HepG2 (cell line): ENCODE measurements at regions not wholly inside any gene's neighbourhood (a gene's known extent, or its start where the extent isn't known, plus 50 kb on each side); places are given as distances from the start of the nearest gene placed in this dataset.

Experiments used
- BRCA1 ChIP-seq: sonication (generic); formaldehyde crosslinking; IDR thresholded peaks from 2 replicates; pipeline ENCODE4 v1.4.0; 2020; ENCODE audit warnings: missing genetic modification reagents
- KLF15 ChIP-seq: sonication (generic); formaldehyde crosslinking; IDR thresholded peaks from 2 replicates; pipeline ENCODE4 v1.8.1; 2023; ENCODE audit warnings: borderline replicate concordance, mild to moderate bottlenecking, inconsistent platforms, missing genetic modification reagents, mixed read lengths
- MBD4 ChIP-seq: IDR thresholded peaks from 2 replicates; pipeline ENCODE4 v1.6.1; 2012; ENCODE audit warnings: low read length, inconsistent platforms, borderline replicate concordance
- ZNF121 ChIP-seq: sonication (generic); formaldehyde crosslinking; IDR thresholded peaks from 2 replicates; pipeline ENCODE4 v1.5.0; 2020; ENCODE audit warnings: mild to moderate bottlenecking, missing genetic modification reagents
- ZNF317 ChIP-seq: sonication (generic); formaldehyde crosslinking; IDR thresholded peaks from 2 replicates; pipeline ENCODE4 v1.5.0; 2020; ENCODE audit warnings: mild to moderate bottlenecking, missing genetic modification reagents
- TF ChIP-seq, protein P1 (sequence below): sonication (generic); formaldehyde crosslinking; IDR thresholded peaks from 2 replicates; pipeline ENCODE4 v1.8.0; 2022; ENCODE audit warnings: missing genetic modification reagents, mild to moderate bottlenecking, inconsistent platforms, borderline replicate concordance
- TF ChIP-seq, protein P2 (sequence below): sonication (generic); formaldehyde crosslinking; IDR thresholded peaks from 2 replicates; pipeline ENCODE4 v1.8.0; 2022; ENCODE audit warnings: missing genetic modification reagents, mild to moderate bottlenecking, moderate library complexity, borderline replicate concordance
- TF ChIP-seq, protein P3 (sequence below): sonication (generic); formaldehyde crosslinking; conservative IDR thresholded peaks from 2 replicates; pipeline ENCODE4 v1.8.0; 2022; ENCODE audit warnings: low read depth, missing genetic modification reagents
- TF ChIP-seq, protein P4 (sequence below): sonication (generic); formaldehyde crosslinking; IDR thresholded peaks from 2 replicates; pipeline ENCODE4 v1.4.0; 2020; ENCODE audit warnings: missing genetic modification reagents, borderline replicate concordance

DNA sequence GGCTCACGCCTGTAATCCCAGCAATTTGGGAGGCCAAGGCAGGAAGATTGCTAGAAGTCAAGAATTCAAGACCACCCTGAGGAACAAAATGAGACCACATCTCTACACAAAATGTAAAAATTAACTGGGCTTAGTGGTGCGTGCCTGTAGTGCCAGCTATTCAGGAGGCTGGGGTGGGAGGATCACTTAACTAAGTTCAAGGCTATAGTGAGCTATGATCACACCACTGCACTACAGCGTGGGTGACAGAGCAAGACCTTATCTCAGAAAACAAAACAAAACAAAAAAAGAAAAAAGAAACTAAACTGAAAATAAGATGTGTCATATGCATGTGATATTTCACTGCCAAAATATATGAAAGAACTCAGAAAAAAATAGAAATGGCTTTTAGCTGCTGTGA is 243.3 kb upstream of the CCDC54 start (continued):
- TF ChIP-seq KLF15, result no peak
- TF ChIP-seq, protein P1, sequence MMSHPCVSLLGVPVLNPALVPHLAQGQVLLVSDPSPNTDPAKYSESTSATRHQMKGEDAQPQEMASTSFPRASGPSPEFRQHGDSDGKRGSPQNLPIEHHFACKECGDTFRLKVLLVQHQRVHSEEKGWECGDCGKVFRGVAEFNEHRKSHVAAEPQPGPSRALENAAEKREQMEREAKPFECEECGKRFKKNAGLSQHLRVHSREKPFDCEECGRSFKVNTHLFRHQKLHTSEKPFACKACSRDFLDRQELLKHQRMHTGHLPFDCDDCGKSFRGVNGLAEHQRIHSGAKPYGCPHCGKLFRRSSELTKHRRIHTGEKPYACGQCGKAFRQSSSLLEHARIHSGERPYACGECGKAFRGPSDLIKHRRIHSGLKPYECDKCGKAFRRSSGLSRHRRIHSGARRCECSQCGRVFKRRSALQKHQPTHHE (CRISPR knock-in tag), result no peak
- TF ChIP-seq, protein P2, sequence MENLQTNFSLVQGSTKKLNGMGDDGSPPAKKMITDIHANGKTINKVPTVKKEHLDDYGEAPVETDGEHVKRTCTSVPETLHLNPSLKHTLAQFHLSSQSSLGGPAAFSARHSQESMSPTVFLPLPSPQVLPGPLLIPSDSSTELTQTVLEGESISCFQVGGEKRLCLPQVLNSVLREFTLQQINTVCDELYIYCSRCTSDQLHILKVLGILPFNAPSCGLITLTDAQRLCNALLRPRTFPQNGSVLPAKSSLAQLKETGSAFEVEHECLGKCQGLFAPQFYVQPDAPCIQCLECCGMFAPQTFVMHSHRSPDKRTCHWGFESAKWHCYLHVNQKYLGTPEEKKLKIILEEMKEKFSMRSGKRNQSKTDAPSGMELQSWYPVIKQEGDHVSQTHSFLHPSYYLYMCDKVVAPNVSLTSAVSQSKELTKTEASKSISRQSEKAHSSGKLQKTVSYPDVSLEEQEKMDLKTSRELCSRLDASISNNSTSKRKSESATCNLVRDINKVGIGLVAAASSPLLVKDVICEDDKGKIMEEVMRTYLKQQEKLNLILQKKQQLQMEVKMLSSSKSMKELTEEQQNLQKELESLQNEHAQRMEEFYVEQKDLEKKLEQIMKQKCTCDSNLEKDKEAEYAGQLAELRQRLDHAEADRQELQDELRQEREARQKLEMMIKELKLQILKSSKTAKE (CRISPR knock-in tag), result no peak
- TF ChIP-seq BRCA1, result no peak
- no peak for TF ChIP-seq ZNF121 (CRISPR knock-in tag)
- TF ChIP-seq MBD4, result no peak
- TF ChIP-seq, protein P3, sequence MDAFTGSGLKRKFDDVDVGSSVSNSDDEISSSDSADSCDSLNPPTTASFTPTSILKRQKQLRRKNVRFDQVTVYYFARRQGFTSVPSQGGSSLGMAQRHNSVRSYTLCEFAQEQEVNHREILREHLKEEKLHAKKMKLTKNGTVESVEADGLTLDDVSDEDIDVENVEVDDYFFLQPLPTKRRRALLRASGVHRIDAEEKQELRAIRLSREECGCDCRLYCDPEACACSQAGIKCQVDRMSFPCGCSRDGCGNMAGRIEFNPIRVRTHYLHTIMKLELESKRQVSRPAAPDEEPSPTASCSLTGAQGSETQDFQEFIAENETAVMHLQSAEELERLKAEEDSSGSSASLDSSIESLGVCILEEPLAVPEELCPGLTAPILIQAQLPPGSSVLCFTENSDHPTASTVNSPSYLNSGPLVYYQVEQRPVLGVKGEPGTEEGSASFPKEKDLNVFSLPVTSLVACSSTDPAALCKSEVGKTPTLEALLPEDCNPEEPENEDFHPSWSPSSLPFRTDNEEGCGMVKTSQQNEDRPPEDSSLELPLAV (CRISPR knock-in tag), result no peak
- TF ChIP-seq, protein P4, sequence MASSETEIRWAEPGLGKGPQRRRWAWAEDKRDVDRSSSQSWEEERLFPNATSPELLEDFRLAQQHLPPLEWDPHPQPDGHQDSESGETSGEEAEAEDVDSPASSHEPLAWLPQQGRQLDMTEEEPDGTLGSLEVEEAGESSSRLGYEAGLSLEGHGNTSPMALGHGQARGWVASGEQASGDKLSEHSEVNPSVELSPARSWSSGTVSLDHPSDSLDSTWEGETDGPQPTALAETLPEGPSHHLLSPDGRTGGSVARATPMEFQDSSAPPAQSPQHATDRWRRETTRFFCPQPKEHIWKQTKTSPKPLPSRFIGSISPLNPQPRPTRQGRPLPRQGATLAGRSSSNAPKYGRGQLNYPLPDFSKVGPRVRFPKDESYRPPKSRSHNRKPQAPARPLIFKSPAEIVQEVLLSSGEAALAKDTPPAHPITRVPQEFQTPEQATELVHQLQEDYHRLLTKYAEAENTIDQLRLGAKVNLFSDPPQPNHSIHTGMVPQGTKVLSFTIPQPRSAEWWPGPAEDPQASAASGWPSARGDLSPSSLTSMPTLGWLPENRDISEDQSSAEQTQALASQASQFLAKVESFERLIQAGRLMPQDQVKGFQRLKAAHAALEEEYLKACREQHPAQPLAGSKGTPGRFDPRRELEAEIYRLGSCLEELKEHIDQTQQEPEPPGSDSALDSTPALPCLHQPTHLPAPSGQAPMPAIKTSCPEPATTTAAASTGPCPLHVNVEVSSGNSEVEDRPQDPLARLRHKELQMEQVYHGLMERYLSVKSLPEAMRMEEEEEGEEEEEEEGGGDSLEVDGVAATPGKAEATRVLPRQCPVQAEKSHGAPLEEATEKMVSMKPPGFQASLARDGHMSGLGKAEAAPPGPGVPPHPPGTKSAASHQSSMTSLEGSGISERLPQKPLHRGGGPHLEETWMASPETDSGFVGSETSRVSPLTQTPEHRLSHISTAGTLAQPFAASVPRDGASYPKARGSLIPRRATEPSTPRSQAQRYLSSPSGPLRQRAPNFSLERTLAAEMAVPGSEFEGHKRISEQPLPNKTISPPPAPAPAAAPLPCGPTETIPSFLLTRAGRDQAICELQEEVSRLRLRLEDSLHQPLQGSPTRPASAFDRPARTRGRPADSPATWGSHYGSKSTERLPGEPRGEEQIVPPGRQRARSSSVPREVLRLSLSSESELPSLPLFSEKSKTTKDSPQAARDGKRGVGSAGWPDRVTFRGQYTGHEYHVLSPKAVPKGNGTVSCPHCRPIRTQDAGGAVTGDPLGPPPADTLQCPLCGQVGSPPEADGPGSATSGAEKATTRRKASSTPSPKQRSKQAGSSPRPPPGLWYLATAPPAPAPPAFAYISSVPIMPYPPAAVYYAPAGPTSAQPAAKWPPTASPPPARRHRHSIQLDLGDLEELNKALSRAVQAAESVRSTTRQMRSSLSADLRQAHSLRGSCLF (CRISPR knock-in tag), result no peak
- no peak for TF ChIP-seq ZNF317 (CRISPR knock-in tag)
